ENCODE measurements at regions not wholly inside any gene's neighbourhood (a gene's known extent, or its start where the extent isn't known, plus 50 kb on each side); places are given as distances from the start of the nearest gene placed in this dataset.

DNA sequence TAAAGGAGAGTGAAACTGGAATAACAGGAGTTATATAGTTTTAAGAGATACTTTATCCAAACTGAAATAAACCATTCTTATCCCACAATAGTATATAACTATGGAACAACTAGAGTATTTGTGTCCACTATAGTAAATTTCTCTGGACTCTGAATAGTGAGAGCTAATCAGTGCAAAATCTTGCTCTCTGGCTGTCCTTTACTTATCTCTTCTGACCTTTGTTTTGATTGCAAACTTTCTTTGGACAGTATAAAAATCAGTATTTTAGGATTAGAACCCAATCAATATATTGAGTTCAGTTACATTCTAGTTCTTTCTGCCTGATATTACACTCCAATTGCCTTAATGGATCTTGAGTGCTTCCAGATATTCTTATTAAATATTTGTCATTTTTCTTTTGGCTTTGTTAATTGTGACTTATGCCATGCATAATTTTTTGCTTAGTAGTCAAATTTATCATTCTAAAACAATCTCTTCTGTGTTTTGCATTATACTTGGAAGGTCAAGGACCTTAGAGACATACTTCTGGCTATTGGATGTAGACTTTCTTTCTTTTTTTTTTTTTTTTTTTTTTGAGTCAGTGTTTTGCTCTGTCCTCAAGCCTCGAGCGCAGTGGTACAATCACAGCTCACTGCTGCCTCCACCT lies 89.9 kb upstream of the AMN1 start:
- H3K9me3 ChIP-seq (ENCODE audit: insufficient read depth in 2 of 2, low read depth in 1 of 2, low read length in 1 of 2): no peaks in the 10 kb centered on the region
- no peak overlapping the region for H3K14ac ChIP-seq (ENCODE audit: insufficient read length)
- no peak overlapping the region for H3K4me3 ChIP-seq (ENCODE audit: extremely low read depth in 1 of 4, insufficient read depth in 2 of 4, low read depth in 3 of 4, low read length in 4 of 4)
- no peaks in the 10 kb centered on the region for H3K23me2 ChIP-seq (ENCODE audit: low read depth, low read length)
- POLR2A ChIA-PET (ENCODE audit: partially characterized antibody): no interaction called here
- no peak overlapping the region for H3K4me2 ChIP-seq (ENCODE audit: insufficient read depth in 1 of 2, low read depth in 2 of 2, low read length in 2 of 2)
- H3K4me1 ChIP-seq (replicated peaks in 1 of 4; ENCODE audit: control insufficient read depth in 3 of 4, insufficient read depth in 4 of 4, low read length in 3 of 4): no peaks in the 10 kb centered on the region
- H3K79me1 ChIP-seq (ENCODE audit: low read depth, low read length): no peaks in the 10 kb centered on the region
- H3K4ac ChIP-seq (replicated peaks; ENCODE audit: insufficient read length, low read depth, low read length): no peak overlapping the region
- no peak overlapping the region for H3K18ac ChIP-seq (ENCODE audit: extremely low read depth, low read length)
- no peak overlapping the region for H2BK12ac ChIP-seq (ENCODE audit: low read depth, low read length)
- H2AK5ac ChIP-seq (ENCODE audit: low read depth, low read length): no peak overlapping the region
- H3K79me2 ChIP-seq (ENCODE audit: control insufficient read depth in 1 of 2, insufficient read depth in 2 of 2, low read length in 2 of 2): no peaks in the 10 kb centered on the region
- no peak overlapping the region for H3K9ac ChIP-seq (replicated peaks in 1 of 4; ENCODE audit: extremely low read depth in 1 of 4, low read depth in 3 of 4, low read length in 3 of 4)
- H3K36me3 ChIP-seq (ENCODE audit: control insufficient read depth in 2 of 4, insufficient read depth in 4 of 4, low read length in 3 of 4): no peaks in the 10 kb centered on the region
- FAIRE-seq (no peak), DNase-seq (ENCODE audit: low read depth in 1 of 2, low spot score in 2 of 2) (no peak)
- 78% methylated on average over 2 of the region's 2 CpGs; no CpG with 5 or more reads in 1 of the 2 experiments for WGBS, 2 experiments (ENCODE audit: extremely low coverage in 1 of 2, insufficient coverage in 1 of 2, insufficient read length in 1 of 2, insufficient replicate concordance in 2 of 2, low coverage in 1 of 2, low lambda C conversion rate in 2 of 2, missing lambda C conversion rate in 1 of 2)
- H4K8ac ChIP-seq (ENCODE audit: extremely low read depth, insufficient read depth, low read length): no peak overlapping the region
- H2BK120ac ChIP-seq (replicated peaks; ENCODE audit: low read depth, low read length): no peak overlapping the region
- H2BK15ac ChIP-seq (ENCODE audit: low read length): no peak overlapping the region
- no peak overlapping the region for H2BK5ac ChIP-seq (ENCODE audit: low read depth, low read length)
- no peak overlapping the region for H2BK20ac ChIP-seq (ENCODE audit: low read length)
- H4K20me1 ChIP-seq (replicated peaks in 1 of 2; ENCODE audit: control insufficient read depth in 1 of 2, insufficient read depth in 2 of 2, low read length in 2 of 2): no peaks in the 10 kb centered on the region
- H3K27ac ChIP-seq (ENCODE audit: low read depth, low read length): no peak overlapping the region
- no peak overlapping the region for H2AFZ ChIP-seq (ENCODE audit: low read length)
- H3K23ac ChIP-seq (ENCODE audit: insufficient read length): no peak overlapping the region
- H4K5ac ChIP-seq (ENCODE audit: insufficient read length, low read depth, low read length): no peak overlapping the region
- CTCF ChIA-PET (ENCODE audit: partially characterized antibody): no interaction called here
- no peak overlapping the region for H4K91ac ChIP-seq (replicated peaks; ENCODE audit: insufficient read length, low read length)
- no peak overlapping the region for H3K56ac ChIP-seq (replicated peaks; ENCODE audit: insufficient read length, low read depth, low read length)
- no peaks in the 10 kb centered on the region for H3K27me3 ChIP-seq (replicated peaks in 1 of 4; ENCODE audit: control insufficient read depth in 3 of 4, extremely low read depth in 1 of 4, insufficient read depth in 3 of 4, low read length in 3 of 4)
- TF ChIP-seq, protein P1, sequence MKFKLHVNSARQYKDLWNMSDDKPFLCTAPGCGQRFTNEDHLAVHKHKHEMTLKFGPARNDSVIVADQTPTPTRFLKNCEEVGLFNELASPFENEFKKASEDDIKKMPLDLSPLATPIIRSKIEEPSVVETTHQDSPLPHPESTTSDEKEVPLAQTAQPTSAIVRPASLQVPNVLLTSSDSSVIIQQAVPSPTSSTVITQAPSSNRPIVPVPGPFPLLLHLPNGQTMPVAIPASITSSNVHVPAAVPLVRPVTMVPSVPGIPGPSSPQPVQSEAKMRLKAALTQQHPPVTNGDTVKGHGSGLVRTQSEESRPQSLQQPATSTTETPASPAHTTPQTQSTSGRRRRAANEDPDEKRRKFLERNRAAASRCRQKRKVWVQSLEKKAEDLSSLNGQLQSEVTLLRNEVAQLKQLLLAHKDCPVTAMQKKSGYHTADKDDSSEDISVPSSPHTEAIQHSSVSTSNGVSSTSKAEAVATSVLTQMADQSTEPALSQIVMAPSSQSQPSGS (IDR thresholded peaks at IDR 0.05; ENCODE audit: low read length): no peak
- TF ChIP-seq PHF8 (conservative IDR thresholded peaks at IDR 0.05; ENCODE audit: low read depth, low read length) (no peak), SIRT6 (IDR thresholded peaks at IDR 0.05; ENCODE audit: low read length) (no peak), NANOG (IDR thresholded peaks at IDR 0.05; ENCODE audit: insufficient read depth, low read depth, low read length, poor library complexity, severe bottlenecking) (no peak), RFX5 (IDR thresholded peaks at IDR 0.05; ENCODE audit: borderline replicate concordance, low read depth, low read length) (no peak), MAFK (IDR thresholded peaks at IDR 0.05; ENCODE audit: low read depth, low read length) (no peak), KDM1A (IDR thresholded peaks at IDR 0.05; ENCODE audit: borderline replicate concordance, low read length) (no peak), TAF1 (IDR thresholded peaks at IDR 0.05; ENCODE audit: low read depth, low read length) (no peak), CBX8 (IDR thresholded peaks at IDR 0.05; ENCODE audit: borderline replicate concordance, low read depth, low read length) (no peak), TCF12 (IDR thresholded peaks at IDR 0.05; ENCODE audit: low read depth, low read length) (no peak), EGR1 (IDR thresholded peaks at IDR 0.05; ENCODE audit: borderline replicate concordance, low read depth, low read length) (no peak), SP1 (IDR thresholded peaks at IDR 0.05; ENCODE audit: low read depth, low read length) (no peak)
- TF ChIP-seq, protein P2, sequence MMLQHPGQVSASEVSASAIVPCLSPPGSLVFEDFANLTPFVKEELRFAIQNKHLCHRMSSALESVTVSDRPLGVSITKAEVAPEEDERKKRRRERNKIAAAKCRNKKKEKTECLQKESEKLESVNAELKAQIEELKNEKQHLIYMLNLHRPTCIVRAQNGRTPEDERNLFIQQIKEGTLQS (IDR thresholded peaks at IDR 0.05; ENCODE audit: insufficient read depth, low read depth, low read length): no peak

Data from H1 (cell line).